HEK293 (cell line): ENCODE measurements at regions not wholly inside any gene's neighbourhood (a gene's known extent, or its start where the extent isn't known, plus 50 kb on each side); places are given as distances from the start of the nearest gene placed in this dataset.

ENCODE experiments used
- CTCF ChIA-PET: fragments of 350-600 bp; formaldehyde crosslinking; extraction: SDS; loops from one replicate; lab custom pipeline; 2021; ENCODE audit warnings: antibody characterized with exemption; lab: Yijun Ruan, JAX
- POLR2A ChIA-PET: fragments of 300-600 bp; formaldehyde crosslinking; extraction: SDS; loops from one replicate; lab custom pipeline; 2020; ENCODE audit warnings: antibody characterized with exemption, inconsistent platforms; lab: Yijun Ruan, JAX
- H3K27ac ChIP-seq: fragments of 200-500 bp; sonication (Bioruptor generic); 2 replicates; pipeline ENCODE4 v1.5.1; 2014; ENCODE audit warnings: low read depth, low read length, control low read depth, inconsistent platforms; ENCODE audit errors: extremely low read depth
- H3K36me3 ChIP-seq, 2 experiments: fragments of 200-500 bp in 1 of 2; sonication (Bioruptor generic) in 1 of 2; 1 replicate in 1 of 2; 2 replicates in 1 of 2; pipeline ENCODE4 v1.5.1; 2014 to 2017; ENCODE audit warnings: inconsistent platforms in 2 of 2, low read length in 2 of 2; ENCODE audit not compliant: control insufficient read depth in 2 of 2, insufficient read depth in 1 of 2
- H3K4me1 ChIP-seq: fragments of 200-500 bp; sonication (Bioruptor generic); 2 replicates; pipeline ENCODE4 v1.5.1; 2014; ENCODE audit warnings: mild to moderate bottlenecking, low read length, inconsistent platforms; ENCODE audit not compliant: control insufficient read depth, insufficient read depth
- H3K4me3 ChIP-seq: 2 replicates; pipeline ENCODE4 v1.5.1; 2011; ENCODE audit warnings: low read depth, mild to moderate bottlenecking, control low read depth, low read length, moderate library complexity
- H3K9me3 ChIP-seq: fragments of 200-500 bp; sonication (Bioruptor generic); 2 replicates; pipeline ENCODE4 v1.5.1; 2014; ENCODE audit warnings: low read depth, low read length, inconsistent platforms; ENCODE audit not compliant: control insufficient read depth, insufficient read depth
- KLF9 ChIP-seq: fragments of 450-650 bp; formaldehyde crosslinking; IDR thresholded peaks from 2 replicates; pipeline ENCODE4 v1.5.1; 2016; ENCODE audit warnings: missing biosample characterization, missing genetic modification characterization, low read depth
- PRDM1 ChIP-seq: fragments of 450-650 bp; formaldehyde crosslinking; IDR thresholded peaks from 2 replicates; pipeline ENCODE4; 2016; ENCODE audit warnings: missing biosample characterization, missing genetic modification characterization
- ZEB2 ChIP-seq: fragments of 450-650 bp; formaldehyde crosslinking; IDR thresholded peaks from 2 replicates; pipeline ENCODE4 v1.5.1; 2016; ENCODE audit warnings: missing biosample characterization, missing genetic modification characterization
- ZNF10 ChIP-seq: fragments of 450-650 bp; formaldehyde crosslinking; IDR thresholded peaks from 2 replicates; pipeline ENCODE4 v1.5.1; 2017; ENCODE audit warnings: missing biosample characterization, missing genetic modification characterization
- ZNF26 ChIP-seq: fragments of 450-650 bp; formaldehyde crosslinking; IDR thresholded peaks from 2 replicates; pipeline ENCODE4 v1.5.1; 2016; ENCODE audit warnings: missing biosample characterization, missing genetic modification characterization
- ZNF324 ChIP-seq: fragments of 450-650 bp; formaldehyde crosslinking; IDR thresholded peaks from 2 replicates; pipeline ENCODE4 v1.5.1; 2016; ENCODE audit warnings: missing biosample characterization, missing genetic modification characterization
- ZNF354C ChIP-seq: fragments of 450-650 bp; formaldehyde crosslinking; IDR thresholded peaks from 2 replicates; pipeline ENCODE4 v1.5.1; 2016; ENCODE audit warnings: missing biosample characterization, missing genetic modification characterization, low read depth, borderline replicate concordance
- ZNF423 ChIP-seq: fragments of 450-650 bp; formaldehyde crosslinking; IDR thresholded peaks from 2 replicates; pipeline ENCODE4 v1.5.1; 2016; ENCODE audit warnings: missing biosample characterization, missing genetic modification characterization
- ZNF510 ChIP-seq: fragments of 450-650 bp; formaldehyde crosslinking; IDR thresholded peaks from 2 replicates; pipeline ENCODE4 v1.5.1; 2018; ENCODE audit warnings: mild to moderate bottlenecking, missing genetic modification characterization, missing biosample characterization; ENCODE audit not compliant: insufficient replicate concordance
- ZNF521 ChIP-seq: fragments of 450-650 bp; formaldehyde crosslinking; IDR thresholded peaks from 2 replicates; pipeline ENCODE4 v1.5.1; 2017; ENCODE audit warnings: missing biosample characterization, mild to moderate bottlenecking, missing genetic modification characterization
- ZNF548 ChIP-seq: fragments of 450-650 bp; formaldehyde crosslinking; IDR thresholded peaks from 2 replicates; pipeline ENCODE4 v1.5.1; 2016; ENCODE audit warnings: missing biosample characterization, missing genetic modification characterization
- ZNF654 ChIP-seq: fragments of 450-650 bp; formaldehyde crosslinking; IDR thresholded peaks from 2 replicates; pipeline ENCODE4 v1.5.1; 2016; ENCODE audit warnings: low read depth, missing biosample characterization, missing genetic modification characterization
- ZNF660 ChIP-seq: fragments of 450-650 bp; IDR thresholded peaks from 2 replicates; pipeline ENCODE4 v1.5.1; 2018; ENCODE audit warnings: missing biosample characterization, mild to moderate bottlenecking, missing genetic modification characterization
- ZNF704 ChIP-seq: fragments of 450-650 bp; formaldehyde crosslinking; IDR thresholded peaks from 2 replicates; pipeline ENCODE4 v1.5.1; 2016; ENCODE audit warnings: missing biosample characterization, missing genetic modification characterization
- TF ChIP-seq, protein P1 (sequence below): fragments of 450-650 bp; formaldehyde crosslinking; conservative IDR thresholded peaks from 2 replicates; pipeline ENCODE4 v1.5.1; 2016; ENCODE audit warnings: low read depth, missing biosample characterization, missing genetic modification characterization

DNA sequence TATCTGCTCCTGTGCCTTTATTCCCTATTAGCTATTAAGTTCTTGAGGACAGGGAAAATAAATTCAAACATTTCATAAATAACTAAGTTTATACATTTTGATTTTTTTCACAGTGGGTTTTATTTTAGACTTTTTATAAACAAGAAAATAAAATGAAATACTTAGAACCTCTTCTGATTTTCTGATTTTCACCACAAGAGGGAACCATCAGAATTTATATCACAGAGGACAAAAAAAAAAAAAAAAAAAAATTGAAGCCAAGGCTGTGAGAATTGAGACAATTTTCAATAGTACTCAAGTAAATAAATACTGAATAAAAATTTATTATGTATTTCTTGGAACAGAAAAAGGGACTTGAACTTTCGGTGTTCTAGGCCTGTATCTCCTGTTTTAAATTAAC lies 288.1 kb downstream of the SH3BGRL start:
- Histone ChIP-seq H3K27ac (no peak overlapping the region), H3K36me3 (no peaks in the 10 kb centered on the region), H3K4me1 (no peaks in the 10 kb centered on the region), H3K4me3 (no peak overlapping the region), H3K9me3 (no peaks in the 10 kb centered on the region; the same call in none of the 2 replicates)
- CTCF ChIA-PET: interaction anchor here (0.6 to 0.8 kb wide), 3 partner anchors 11 to 594 kb away, joined by 3 to 6 read pairs (median 4); no protein-coding TSS in a partner anchor
- TF ChIP-seq ZNF654 (peak; percentile 20; the same call in 1 of the 2 replicates), ZNF10 (tag by site-specific recombination) (no peak), ZNF354C (tag by site-specific recombination) (no peak), ZNF704 (tag by site-specific recombination) (no peak)
- POLR2A ChIA-PET: no interaction called here

GRCh38 chrX:81527881-81528440 lies 326.1 kb downstream of the SH3BGRL start:
- H3K27ac ChIP-seq: no peak overlapping the region
- no peaks in the 10 kb centered on the region; the same call in 1 of the 2 replicates for H3K9me3 ChIP-seq
- TF ChIP-seq ZNF510 (tag by site-specific recombination) (no peak), ZNF548 (no peak), ZNF26 (tag by site-specific recombination) (no peak), ZNF423 (tag by site-specific recombination) (no peak), ZNF660 (tag by site-specific recombination) (no peak), PRDM1 (tag by site-specific recombination) (no peak), ZNF521 (no peak), KLF9 (no peak), ZEB2 (tag by site-specific recombination) (no peak), ZNF324 (tag by site-specific recombination) (no peak)
- TF ChIP-seq, protein P1, sequence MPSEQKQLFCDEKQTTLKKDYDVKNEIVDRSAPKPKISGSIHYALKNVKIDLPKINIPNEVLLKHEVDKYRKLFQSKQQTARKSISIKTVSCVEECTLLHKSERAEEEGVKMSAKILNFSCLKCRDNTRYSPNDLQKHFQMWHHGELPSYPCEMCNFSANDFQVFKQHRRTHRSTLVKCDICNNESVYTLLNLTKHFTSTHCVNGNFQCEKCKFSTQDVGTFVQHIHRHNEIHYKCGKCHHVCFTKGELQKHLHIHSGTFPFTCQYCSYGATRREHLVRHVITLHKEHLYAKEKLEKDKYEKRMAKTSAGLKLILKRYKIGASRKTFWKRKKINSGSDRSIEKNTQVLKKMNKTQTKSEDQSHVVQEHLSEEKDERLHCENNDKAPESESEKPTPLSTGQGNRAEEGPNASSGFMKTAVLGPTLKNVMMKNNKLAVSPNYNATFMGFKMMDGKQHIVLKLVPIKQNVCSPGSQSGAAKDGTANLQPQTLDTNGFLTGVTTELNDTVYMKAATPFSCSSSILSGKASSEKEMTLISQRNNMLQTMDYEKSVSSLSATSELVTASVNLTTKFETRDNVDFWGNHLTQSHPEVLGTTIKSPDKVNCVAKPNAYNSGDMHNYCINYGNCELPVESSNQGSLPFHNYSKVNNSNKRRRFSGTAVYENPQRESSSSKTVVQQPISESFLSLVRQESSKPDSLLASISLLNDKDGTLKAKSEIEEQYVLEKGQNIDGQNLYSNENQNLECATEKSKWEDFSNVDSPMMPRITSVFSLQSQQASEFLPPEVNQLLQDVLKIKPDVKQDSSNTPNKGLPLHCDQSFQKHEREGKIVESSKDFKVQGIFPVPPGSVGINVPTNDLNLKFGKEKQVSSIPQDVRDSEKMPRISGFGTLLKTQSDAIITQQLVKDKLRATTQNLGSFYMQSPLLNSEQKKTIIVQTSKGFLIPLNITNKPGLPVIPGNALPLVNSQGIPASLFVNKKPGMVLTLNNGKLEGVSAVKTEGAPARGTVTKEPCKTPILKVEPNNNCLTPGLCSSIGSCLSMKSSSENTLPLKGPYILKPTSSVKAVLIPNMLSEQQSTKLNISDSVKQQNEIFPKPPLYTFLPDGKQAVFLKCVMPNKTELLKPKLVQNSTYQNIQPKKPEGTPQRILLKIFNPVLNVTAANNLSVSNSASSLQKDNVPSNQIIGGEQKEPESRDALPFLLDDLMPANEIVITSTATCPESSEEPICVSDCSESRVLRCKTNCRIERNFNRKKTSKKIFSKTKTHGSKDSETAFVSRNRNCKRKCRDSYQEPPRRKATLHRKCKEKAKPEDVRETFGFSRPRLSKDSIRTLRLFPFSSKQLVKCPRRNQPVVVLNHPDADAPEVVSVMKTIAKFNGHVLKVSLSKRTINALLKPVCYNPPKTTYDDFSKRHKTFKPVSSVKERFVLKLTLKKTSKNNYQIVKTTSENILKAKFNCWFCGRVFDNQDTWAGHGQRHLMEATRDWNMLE (tag by site-specific recombination): no peak
- CTCF ChIA-PET: no interaction called here
- no peak overlapping the region for H3K4me3 ChIP-seq
- H3K4me1 ChIP-seq: no peaks in the 10 kb centered on the region
- H3K36me3 ChIP-seq: no peaks in the 10 kb centered on the region
- POLR2A ChIA-PET: no interaction called here
